WERI-Rb-1 (cell line): ENCODE measurements at regions not wholly inside any gene's neighbourhood (a gene's known extent, or its start where the extent isn't known, plus 50 kb on each side); places are given as distances from the start of the nearest gene placed in this dataset.

Source experiments
- DNase-seq: peaks from one replicate; pipeline ENCODE4 v3.0.0-alpha.2; 2020
- H3K27ac ChIP-seq: fragments of 250-450 bp; sonication (Bioruptor Pico); 2 replicates; pipeline ENCODE4 v1.5.1; 2020; ENCODE audit warnings: mild to moderate bottlenecking, moderate library complexity
- H3K27me3 ChIP-seq: fragments of 250-450 bp; sonication (Bioruptor Pico); 2 replicates; pipeline ENCODE4 v1.5.1; 2021; ENCODE audit warnings: mild to moderate bottlenecking, low read depth, moderate library complexity; ENCODE audit not compliant: insufficient read depth, severe bottlenecking
- H3K36me3 ChIP-seq: fragments of 250-450 bp; sonication (Bioruptor Pico); 2 replicates; pipeline ENCODE4 v1.5.1; 2020; ENCODE audit warnings: mild to moderate bottlenecking, moderate library complexity
- H3K4me3 ChIP-seq: 2 replicates; pipeline ENCODE4 v1.5.1; 2011; ENCODE audit warnings: low read depth, mild to moderate bottlenecking, control low read depth, low read length
- H3K9me3 ChIP-seq: fragments of 250-450 bp; sonication (Bioruptor Pico); 2 replicates; pipeline ENCODE4 v1.5.1; 2021; ENCODE audit warnings: mild to moderate bottlenecking, moderate library complexity; ENCODE audit not compliant: severe bottlenecking
- TF ChIP-seq, protein P1 (sequence below): IDR thresholded peaks from 2 replicates; pipeline ENCODE4 v1.5.1; 2011; ENCODE audit warnings: low read depth, mild to moderate bottlenecking, control low read depth, inconsistent platforms, low read length

DNA sequence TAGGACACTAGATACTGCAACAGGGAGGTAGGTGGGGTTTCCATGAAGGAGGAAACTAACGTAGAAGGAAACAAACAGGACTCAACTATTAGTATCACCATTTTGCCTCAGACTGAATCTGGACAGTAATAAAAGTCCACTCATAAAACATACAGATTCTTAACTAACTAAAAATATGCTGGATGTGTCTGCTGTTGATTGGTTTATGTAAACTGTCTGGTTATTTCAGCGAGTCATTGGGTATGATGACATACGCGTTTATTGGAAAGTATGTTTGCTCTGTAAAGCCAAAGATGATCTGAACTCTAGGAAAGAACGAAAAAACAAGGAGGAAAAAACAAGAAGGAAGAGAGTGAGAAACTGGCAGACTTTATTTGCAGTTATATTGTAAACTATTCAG lies 1816.1 kb upstream of the LRRTM1 start:
- no peak for DNase-seq
- no peaks in the 10 kb centered on the region for H3K27me3 ChIP-seq
- no peaks in the 10 kb centered on the region for H3K36me3 ChIP-seq
- no peak overlapping the region for H3K4me3 ChIP-seq
- TF ChIP-seq, protein P1, sequence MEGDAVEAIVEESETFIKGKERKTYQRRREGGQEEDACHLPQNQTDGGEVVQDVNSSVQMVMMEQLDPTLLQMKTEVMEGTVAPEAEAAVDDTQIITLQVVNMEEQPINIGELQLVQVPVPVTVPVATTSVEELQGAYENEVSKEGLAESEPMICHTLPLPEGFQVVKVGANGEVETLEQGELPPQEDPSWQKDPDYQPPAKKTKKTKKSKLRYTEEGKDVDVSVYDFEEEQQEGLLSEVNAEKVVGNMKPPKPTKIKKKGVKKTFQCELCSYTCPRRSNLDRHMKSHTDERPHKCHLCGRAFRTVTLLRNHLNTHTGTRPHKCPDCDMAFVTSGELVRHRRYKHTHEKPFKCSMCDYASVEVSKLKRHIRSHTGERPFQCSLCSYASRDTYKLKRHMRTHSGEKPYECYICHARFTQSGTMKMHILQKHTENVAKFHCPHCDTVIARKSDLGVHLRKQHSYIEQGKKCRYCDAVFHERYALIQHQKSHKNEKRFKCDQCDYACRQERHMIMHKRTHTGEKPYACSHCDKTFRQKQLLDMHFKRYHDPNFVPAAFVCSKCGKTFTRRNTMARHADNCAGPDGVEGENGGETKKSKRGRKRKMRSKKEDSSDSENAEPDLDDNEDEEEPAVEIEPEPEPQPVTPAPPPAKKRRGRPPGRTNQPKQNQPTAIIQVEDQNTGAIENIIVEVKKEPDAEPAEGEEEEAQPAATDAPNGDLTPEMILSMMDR = no peak
- no peaks in the 10 kb centered on the region for H3K9me3 ChIP-seq
- H3K27ac ChIP-seq = no peak overlapping the region

DNA sequence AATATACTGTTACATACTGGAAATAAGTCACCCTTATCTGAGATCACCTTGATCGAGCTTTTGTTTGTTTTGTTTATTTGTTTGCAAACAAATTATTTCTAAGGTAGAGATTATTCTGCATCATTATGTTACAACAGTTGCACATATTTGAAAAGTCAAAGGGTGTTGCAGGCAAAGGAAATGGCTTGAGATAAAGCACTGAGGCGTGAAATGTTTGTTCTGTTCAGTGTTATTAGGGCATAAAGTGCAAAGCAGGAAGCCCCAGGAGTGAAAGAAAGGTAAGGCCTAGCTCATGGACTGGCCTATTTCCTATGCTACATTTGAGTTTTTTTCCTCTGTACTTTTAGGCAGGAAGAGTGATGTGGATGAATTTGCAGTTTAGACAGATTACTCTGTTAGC lies 1815.6 kb upstream of the LRRTM1 start:
- Histone ChIP-seq H3K27me3 (no peaks in the 10 kb centered on the region), H3K27ac (no peak overlapping the region), H3K4me3 (no peak overlapping the region), H3K36me3 (no peaks in the 10 kb centered on the region), H3K9me3 (no peaks in the 10 kb centered on the region)
- no peak for DNase-seq
- TF ChIP-seq, protein P1 = no peak

DNA sequence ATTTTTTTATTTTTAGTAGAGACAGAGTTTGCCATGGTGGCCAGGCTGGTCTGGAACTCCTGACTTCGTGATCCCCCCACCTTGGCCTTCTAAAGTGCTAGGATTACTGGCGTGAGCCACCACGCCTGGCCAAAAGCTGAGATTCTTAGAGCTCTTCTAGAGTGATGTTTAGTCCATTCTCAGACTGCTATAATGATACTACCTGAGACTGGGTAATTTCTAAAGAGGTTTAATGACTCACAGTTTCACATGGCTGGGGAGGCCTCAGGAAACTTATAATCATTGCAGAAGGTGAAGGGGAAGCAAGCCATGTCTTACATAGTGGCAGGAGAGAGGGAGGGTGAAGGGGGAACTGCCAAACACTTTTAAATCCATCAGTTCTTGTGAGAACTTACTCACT lies 1804.9 kb upstream of the LRRTM1 start:
- DNase-seq = no peak
- TF ChIP-seq, protein P1 = no peak
- H3K4me3 ChIP-seq = no peak overlapping the region
- no peaks in the 10 kb centered on the region for H3K27me3 ChIP-seq
- H3K36me3 ChIP-seq = no peaks in the 10 kb centered on the region
- H3K27ac ChIP-seq = no peak overlapping the region
- no peaks in the 10 kb centered on the region for H3K9me3 ChIP-seq

DNA sequence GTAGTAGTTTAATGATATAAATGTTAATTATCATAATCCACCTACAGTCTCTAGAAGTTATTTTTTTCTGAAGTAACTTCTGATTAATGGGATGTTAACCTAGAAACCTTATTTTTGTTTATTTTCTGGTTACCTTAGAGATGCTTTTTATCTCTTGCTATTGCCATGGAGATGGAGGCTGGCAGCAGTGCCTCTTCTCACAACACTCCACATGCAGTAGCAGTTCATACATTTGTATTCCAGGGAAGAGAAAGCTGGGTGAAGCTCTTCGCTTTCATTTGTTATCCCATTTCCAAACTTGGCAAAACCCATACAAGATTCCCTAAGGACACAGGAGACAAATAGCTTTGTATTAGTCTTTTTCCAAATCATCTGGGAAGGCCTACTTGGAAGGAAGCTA lies 1794.1 kb upstream of the LRRTM1 start:
- Histone ChIP-seq H3K27ac (no peak overlapping the region), H3K36me3 (no peaks in the 10 kb centered on the region), H3K27me3 (no peaks in the 10 kb centered on the region), H3K9me3 (no peaks in the 10 kb centered on the region), H3K4me3 (no peak overlapping the region)
- TF ChIP-seq, protein P1 = no peak
- DNase-seq = no peak

DNA sequence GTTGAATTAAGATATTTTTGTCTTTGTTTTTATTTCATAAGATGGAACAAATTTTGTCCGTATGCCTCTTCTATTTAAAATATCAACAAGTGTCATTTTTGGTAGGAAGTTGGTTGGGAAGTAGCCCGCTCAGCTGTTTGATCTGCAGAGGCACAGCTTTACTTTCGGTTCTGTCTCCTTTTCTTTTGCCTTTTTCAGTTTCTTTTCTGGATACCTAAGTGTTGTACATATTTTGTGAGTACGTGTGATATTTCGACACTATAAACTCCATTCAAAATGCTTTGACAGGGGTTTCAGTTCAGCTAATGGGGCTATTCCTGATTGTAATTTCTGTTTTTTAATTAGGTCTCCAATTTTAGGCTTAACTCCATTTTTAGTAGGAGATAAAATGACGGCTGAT lies 1785.0 kb upstream of the LRRTM1 start:
- peaks cover 3% of the 10 kb centered on the region for H3K9me3 ChIP-seq
- no peak for DNase-seq
- no peaks in the 10 kb centered on the region for H3K27me3 ChIP-seq
- TF ChIP-seq, protein P1 = no peak
- no peaks in the 10 kb centered on the region for H3K36me3 ChIP-seq
- H3K27ac ChIP-seq = no peak overlapping the region
- H3K4me3 ChIP-seq = no peak overlapping the region

DNA sequence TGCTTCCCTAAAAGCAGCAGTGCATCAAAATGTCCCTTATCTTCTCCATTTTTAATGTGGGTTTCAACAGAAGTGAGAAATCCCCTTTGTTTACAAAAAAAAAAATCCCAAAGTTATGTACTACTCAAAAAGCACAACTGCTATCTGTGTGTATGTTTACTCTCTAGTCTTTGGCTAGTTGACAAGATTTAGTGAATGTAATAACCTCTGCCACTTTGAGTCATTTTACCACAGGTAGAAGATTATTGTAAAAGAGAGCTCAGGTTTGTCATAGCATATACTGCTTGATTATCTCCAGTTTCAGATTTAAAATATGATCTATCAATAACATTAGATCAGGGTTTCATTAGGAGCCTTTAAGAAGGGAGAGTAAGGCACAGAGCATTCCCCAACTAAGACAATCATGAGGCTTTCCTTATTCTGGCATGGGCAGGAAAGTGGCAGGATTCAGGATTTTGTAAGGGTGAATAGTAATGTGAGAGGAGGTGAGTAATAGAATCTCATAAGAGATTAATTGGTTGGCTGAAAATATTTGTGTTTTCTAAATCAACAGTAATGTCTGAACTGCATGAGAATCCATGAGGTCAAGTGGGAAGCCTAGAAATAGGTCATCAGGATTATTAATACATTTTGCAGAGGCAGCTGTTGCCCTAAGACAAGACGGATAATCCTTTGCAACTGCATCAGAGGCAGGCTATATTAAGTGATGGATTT lies 1780.3 kb upstream of the LRRTM1 start:
- DNase-seq = no peak
- no peak overlapping the region for H3K27ac ChIP-seq
- H3K9me3 ChIP-seq = peaks cover 3% of the 10 kb centered on the region
- H3K36me3 ChIP-seq = no peaks in the 10 kb centered on the region
- no peak overlapping the region for H3K4me3 ChIP-seq
- TF ChIP-seq, protein P1 = no peak
- H3K27me3 ChIP-seq = no peaks in the 10 kb centered on the region
